Sigmoid colon (tissue), 3 donors: ENCODE measurements at regions not wholly inside any gene's neighbourhood (a gene's known extent, or its start where the extent isn't known, plus 50 kb on each side); places are given as distances from the start of the nearest gene placed in this dataset.

Experiments used
- small RNA-seq, 3 donors: library from RNA; depleted of rRNA; stranded (forward); fragments of <200 nt; gene quantifications; one replicate each; pipeline ENCODE3, GENCODE V24; 2016

Small RNAs in the stretch of these regions (small RNA-seq; reads per million reads assigned to genes)
- gene AC023141.11 (0 reads per million in 3 donors), gene AC023141.12 (0 reads per million in 3 donors), gene AC023141.8 (0 reads per million in 3 donors)
